ENCODE measurements at regions not wholly inside any gene's neighbourhood (a gene's known extent, or its start where the extent isn't known, plus 50 kb on each side); places are given as distances from the start of the nearest gene placed in this dataset.
"Not testable (repeated sequence)": the region's sequence is repeated elsewhere in the genome, so short reads cannot be mapped to it uniquely, and the experiment has no call there.

- H3K4me3 ChIP-seq (ENCODE audit: low read length): no peak overlapping the region
- DNase-seq (ENCODE audit: low read depth): no peak
- TF ChIP-seq, protein P1, sequence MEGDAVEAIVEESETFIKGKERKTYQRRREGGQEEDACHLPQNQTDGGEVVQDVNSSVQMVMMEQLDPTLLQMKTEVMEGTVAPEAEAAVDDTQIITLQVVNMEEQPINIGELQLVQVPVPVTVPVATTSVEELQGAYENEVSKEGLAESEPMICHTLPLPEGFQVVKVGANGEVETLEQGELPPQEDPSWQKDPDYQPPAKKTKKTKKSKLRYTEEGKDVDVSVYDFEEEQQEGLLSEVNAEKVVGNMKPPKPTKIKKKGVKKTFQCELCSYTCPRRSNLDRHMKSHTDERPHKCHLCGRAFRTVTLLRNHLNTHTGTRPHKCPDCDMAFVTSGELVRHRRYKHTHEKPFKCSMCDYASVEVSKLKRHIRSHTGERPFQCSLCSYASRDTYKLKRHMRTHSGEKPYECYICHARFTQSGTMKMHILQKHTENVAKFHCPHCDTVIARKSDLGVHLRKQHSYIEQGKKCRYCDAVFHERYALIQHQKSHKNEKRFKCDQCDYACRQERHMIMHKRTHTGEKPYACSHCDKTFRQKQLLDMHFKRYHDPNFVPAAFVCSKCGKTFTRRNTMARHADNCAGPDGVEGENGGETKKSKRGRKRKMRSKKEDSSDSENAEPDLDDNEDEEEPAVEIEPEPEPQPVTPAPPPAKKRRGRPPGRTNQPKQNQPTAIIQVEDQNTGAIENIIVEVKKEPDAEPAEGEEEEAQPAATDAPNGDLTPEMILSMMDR (conservative IDR thresholded peaks at IDR 0.05; ENCODE audit: low read length): no peak
These were observed 483.4 kb upstream of the NUDT12 start for GRCh38 chr5:104045987-104046386.

DNA sequence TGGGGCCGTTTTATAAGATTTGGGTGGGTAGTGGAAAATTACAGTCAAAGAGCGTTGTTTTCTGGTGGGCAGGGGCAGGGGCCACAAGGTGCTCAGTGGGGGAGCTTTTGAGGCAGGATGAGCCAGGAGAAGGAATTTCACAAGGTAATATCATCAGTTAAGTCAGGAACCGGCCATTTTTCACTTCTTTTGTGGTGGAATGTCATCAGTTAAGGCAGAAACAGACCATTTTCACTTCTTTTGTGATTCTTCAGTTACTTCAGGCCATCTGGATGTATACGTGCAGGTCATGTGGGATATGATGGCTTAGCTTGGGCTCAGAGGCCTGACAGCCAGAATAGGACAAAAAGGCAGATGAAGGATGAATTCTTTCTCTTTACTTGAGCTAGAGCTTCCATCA, 477.3 kb upstream of the NUDT12 start:
- H3K4me3 ChIP-seq (ENCODE audit: low read length); DNase-seq (ENCODE audit: low read depth): not testable (repeated sequence)

GRCh38 chr5:104037136-104037535, 474.5 kb upstream of the NUDT12 start:
- not testable (repeated sequence) for DNase-seq (ENCODE audit: low read depth); H3K4me3 ChIP-seq (ENCODE audit: low read length)

- DNase-seq (ENCODE audit: low read depth); H3K4me3 ChIP-seq (ENCODE audit: low read length): not testable (repeated sequence)
These were observed 470.6 kb upstream of the NUDT12 start for GRCh38 chr5:104033186-104033585.

DNA sequence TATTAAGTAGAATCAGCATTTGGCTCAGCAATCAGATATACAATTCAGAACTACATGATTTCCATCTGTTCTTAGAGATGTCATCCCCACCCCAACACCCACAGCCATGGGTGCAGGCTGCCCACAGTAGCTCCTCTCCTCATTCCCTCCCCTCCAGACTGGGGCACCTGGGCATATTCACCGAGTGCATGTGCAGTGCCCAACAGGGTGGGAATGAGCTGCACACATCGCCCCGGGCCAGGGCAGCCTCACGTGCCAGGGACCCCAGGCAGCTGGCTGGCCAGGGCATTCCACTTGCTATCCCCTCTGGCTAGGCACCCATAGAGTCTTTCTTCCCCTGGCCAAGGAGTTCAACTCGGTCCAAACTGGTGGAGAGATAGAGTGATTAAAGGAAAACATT, 461.9 kb upstream of the NUDT12 start:
- H3K4me3 ChIP-seq (ENCODE audit: low read length): no peak overlapping the region
- DNase-seq (ENCODE audit: low read depth): no peak
- TF ChIP-seq, protein P1 (conservative IDR thresholded peaks at IDR 0.05; ENCODE audit: low read length): no peak

DNA sequence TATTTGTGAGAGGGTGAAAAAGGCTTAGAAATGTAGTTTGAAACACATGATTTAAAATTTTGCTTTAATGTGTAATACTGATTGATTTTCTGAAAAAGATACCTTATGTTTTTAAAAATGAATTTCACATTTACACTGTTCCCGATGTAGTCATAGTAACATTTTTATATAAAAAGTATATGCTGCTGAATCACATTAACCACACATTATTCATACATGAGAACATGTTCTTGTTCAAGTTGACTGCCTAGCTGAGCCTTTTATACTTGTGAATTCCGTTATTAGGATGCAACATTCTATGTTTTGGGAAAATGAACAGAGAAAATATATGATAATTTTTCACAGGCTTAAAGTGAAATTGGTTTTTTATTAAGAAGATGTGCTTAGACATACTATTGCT, 461.1 kb upstream of the NUDT12 start:
- H3K4me3 ChIP-seq (ENCODE audit: low read length): no peak overlapping the region
- TF ChIP-seq, protein P1 (conservative IDR thresholded peaks at IDR 0.05; ENCODE audit: low read length): no peak
- DNase-seq (ENCODE audit: low read depth): no peak

- TF ChIP-seq, protein P1 (conservative IDR thresholded peaks at IDR 0.05; ENCODE audit: low read length): no peak
- DNase-seq (ENCODE audit: low read depth): no peak
- H3K4me3 ChIP-seq (ENCODE audit: low read length): no peak overlapping the region
These were observed 457.4 kb upstream of the NUDT12 start for GRCh38 chr5:104019956-104020355.

DNA sequence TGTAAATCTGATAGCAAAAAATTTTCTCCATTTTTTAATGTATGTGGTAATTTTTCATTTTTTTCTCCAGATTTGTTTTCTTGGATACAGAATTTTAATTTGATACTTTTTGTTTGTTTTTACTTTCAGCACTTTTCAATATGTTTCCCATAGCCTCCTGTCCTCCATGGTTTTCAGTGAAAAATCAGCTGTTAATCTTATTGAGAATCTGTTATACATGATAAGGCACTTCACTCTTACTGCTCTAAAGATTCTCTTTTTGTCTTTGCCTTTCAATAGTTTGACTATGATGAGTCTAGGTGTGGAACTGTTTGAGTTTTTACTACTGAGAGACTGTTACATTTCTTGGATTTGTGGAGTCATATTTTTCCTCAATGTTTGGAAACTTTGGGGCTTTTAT, 455.7 kb upstream of the NUDT12 start:
- no peak overlapping the region for H3K4me3 ChIP-seq (ENCODE audit: low read length)
- TF ChIP-seq, protein P1 (conservative IDR thresholded peaks at IDR 0.05; ENCODE audit: low read length): no peak
- no peak for DNase-seq (ENCODE audit: low read depth)

GRCh38 chr5:104016646-104017045, 454.1 kb upstream of the NUDT12 start:
- TF ChIP-seq, protein P1 (conservative IDR thresholded peaks at IDR 0.05; ENCODE audit: low read length): no peak
- no peak overlapping the region for H3K4me3 ChIP-seq (ENCODE audit: low read length)
- peak; percentile 2 for DNase-seq (ENCODE audit: low read depth)
